Right ventricle myocardium inferior (tissue), 1 donor: ENCODE measurements at regions not wholly inside any gene's neighbourhood (a gene's known extent, or its start where the extent isn't known, plus 50 kb on each side); places are given as distances from the start of the nearest gene placed in this dataset.
A peak's percentile ranks its signal among the peaks of the same experiment; 100 is the strongest.

Experiments used
- ATAC-seq: fragments of 200-7000 bp; cut with Tn5 transposase; one replicate; pipeline ENCODE4 v1.9.1; 2020; ENCODE audit warnings: mild to moderate bottlenecking, moderate library complexity
- DNase-seq: peaks from one replicate; pipeline ENCODE4 v3.0.0; 2021; ENCODE audit errors: missing footprints
- intact Hi-C: fragments of 100-400 bp; cut with DNase I; formaldehyde crosslinking; loops from one replicate; pipeline ENCODE4 v1.11.0; 2022
- donor health status: DM: no; HTN: yes; CAD: no; lungs with severe emphysema.

GRCh38 chr2:206368484-206368883 is 74.8 kb upstream of the ADAM23 start:
- ATAC-seq (peak; percentile 83), DNase-seq (no peak)
- intact Hi-C loops, result no loop called here

DNA sequence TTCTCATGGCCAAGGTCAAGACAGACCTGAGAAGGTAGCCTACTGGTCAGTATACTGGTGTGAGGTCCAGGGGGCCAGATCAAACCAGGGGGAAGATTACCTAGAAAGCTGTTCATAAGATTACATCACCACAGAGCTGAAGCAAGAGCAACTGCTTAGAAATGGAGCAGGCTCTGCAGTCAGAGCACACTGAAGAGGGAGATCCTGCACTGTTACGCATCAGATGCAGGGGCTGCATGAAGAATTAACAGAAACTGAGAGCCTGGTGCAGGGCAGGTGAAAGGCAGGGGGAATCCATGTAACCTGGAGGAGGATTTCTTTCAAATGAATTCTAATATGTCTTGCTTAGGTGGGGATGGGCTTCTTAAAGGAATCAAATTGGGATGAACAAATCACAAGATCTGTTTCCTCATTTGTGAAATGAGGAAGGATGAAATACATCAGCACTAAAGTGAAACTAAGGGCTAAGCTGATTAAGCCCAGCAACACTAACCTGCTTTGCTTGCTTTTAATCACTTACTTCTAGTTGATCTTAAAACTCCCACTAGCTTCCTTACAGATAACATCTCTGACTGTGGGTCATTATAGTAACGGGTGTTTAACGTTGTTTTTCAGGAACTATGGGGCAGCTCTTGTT is 74.3 kb upstream of the ADAM23 start:
- ATAC-seq (no peak), DNase-seq (no peak)
- intact Hi-C loops, result no loop called here

DNA sequence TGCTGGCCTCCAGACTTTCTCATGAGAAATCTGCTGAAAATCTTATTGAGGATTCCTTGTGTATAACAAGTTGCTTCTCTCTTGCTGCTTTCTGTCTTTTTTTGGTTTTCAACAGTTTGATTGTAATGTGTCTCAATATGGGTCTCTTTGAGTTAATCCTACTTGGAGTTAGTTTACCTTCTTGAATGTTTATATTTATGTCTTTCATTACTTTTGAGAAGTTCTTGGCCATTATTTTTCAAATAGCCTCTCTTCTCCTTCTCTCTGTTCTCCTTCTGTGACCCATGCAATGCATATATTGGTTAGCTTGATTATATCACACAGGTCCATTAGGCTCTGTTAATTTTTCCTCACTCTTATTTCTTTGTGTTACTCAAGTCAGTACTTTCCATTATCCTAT is 67.4 kb upstream of the ADAM23 start:
- ATAC-seq (no peak), DNase-seq (no peak)
- intact Hi-C loops, result no loop called here

- intact Hi-C loops, result no loop called here
- DNase-seq, result no peak
- ATAC-seq, result no peak
Observed at GRCh38 chr2:206378835-206379234, 64.5 kb upstream of the ADAM23 start.

- intact Hi-C loops, result no loop called here
- DNase-seq (no peak), ATAC-seq (no peak)
Observed at GRCh38 chr2:206379266-206379665, 64.1 kb upstream of the ADAM23 start.

DNA sequence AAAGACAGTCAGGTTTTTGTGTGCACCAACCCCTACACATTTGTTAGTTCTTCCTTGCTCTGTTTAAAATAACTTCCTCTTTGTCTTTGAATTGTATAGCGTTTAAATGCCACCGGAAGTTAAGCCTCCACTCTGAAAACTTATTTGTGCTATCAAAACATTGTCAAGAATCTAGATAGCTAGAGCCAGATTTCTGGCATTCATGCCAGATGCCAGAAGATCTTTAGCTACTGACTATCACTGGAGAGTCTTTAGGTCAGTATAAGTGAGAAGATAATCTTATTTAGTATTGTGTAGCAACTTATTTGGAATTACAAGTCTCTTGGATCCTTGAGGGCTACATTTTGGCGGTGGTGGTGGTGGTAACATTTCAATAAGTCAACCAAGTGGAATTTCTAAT is 63.4 kb upstream of the ADAM23 start:
- intact Hi-C loops, result no loop called here
- ATAC-seq, result no peak
- no peak for DNase-seq

DNA sequence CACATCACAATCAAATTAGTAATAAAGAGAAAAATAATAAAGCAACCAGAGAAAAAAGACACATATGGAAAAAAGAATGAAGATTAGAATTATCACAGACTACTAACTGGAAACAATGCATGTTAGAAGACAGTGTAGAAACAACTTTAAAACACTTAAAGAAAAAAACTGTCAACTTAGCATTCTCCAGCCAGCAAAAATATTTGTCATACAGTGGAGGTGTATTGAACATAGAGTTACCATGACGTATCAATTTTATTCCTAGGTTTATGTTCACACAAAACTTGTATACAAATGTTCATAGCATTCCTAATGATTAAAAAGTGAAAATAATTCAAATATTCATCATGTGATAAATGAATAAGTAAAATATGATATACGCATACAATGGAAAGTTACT is 61.5 kb upstream of the ADAM23 start:
- DNase-seq (no peak), ATAC-seq (no peak)
- intact Hi-C loops, result no loop called here

DNA sequence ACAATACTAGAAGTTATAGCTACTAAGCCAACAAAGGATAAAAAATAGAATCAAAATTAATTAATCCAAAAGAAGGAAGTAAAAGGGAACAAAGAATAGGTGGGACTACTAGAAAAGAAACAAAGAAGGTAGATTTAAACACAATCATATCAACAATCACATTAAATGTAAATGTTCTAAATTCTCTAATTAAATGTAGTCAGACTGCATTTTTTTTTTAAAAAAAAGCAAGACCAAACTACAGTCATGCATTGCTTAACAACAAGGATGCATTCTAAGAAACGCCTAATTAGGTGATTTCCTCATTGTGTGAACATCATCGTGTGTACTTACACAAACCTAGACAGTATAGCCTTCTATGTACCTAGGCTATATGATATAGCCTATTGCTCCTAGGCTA is 59.7 kb upstream of the ADAM23 start:
- ATAC-seq (no peak), DNase-seq (no peak)
- intact Hi-C loops, result no loop called here

GRCh38 chr2:206387808-206388207 is 55.5 kb upstream of the ADAM23 start:
- ATAC-seq (no peak), DNase-seq (no peak)
- intact Hi-C loops, result no loop called here

- intact Hi-C loops, result no loop called here
- no peak for ATAC-seq
- DNase-seq, result no peak
Observed at GRCh38 chr2:206388698-206389097, 54.6 kb upstream of the ADAM23 start.

- ATAC-seq, result no peak
- intact Hi-C loops, result no loop called here
- no peak for DNase-seq
Observed at GRCh38 chr2:206389164-206389563, 54.2 kb upstream of the ADAM23 start.

DNA sequence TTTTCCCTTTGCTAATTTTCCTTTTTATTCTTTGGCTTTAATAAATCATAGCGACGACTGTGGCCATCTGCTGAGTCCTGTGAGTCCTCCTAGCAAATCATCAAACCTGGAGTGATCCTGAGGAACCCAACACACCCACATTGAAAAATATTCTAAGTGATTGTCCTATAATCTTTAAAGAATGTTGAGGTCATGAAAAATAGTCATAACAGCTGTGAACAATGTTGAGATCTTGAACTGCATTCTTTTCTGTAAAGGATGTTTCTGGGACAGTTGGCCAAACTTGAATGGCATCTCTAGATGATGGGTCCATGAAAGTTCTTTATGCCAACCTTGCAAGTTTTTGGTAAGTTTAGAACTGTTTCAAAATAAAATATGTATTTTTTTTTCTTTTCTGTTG is 53.2 kb upstream of the ADAM23 start:
- DNase-seq (no peak), ATAC-seq (no peak)
- intact Hi-C loops, result loop anchor here (5.0 kb wide), 1 partner anchor 52 kb away; the partner anchor contains the start of gene ADAM23

GRCh38 chr2:206392118-206392517 is 51.2 kb upstream of the ADAM23 start:
- DNase-seq, result no peak
- intact Hi-C loops, result loop anchor here (2.0 to 5.0 kb wide), 2 partner anchors 50 to 167 kb away; partner anchors contain the start of gene ADAM23
- ATAC-seq, result no peak
